SU-DHL-6 (cell line): ENCODE measurements at regions not wholly inside any gene's neighbourhood (a gene's known extent, or its start where the extent isn't known, plus 50 kb on each side); places are given as distances from the start of the nearest gene placed in this dataset.

ENCODE experiments used
- H2AFZ ChIP-seq: fragments of 200-600 bp; sonication (generic); 2 replicates; pipeline ENCODE4 v1.6.1; 2014; ENCODE audit warnings: low read depth, mild to moderate bottlenecking, moderate library complexity, mixed read lengths, antibody characterized with exemption, low read length; ENCODE audit not compliant: severe bottlenecking
- H3F3A ChIP-seq: fragments of 200-600 bp; shearing (Covaris generic); 2 replicates; pipeline ENCODE4 v1.6.0; 2016; ENCODE audit warnings: antibody characterized with exemption, mild to moderate bottlenecking; ENCODE audit not compliant: insufficient read depth
- H3K27ac ChIP-seq: fragments of 200-600 bp; sonication (generic); 2 replicates; pipeline ENCODE4 v1.5.1; 2016; ENCODE audit warnings: low read depth, mild to moderate bottlenecking, low read length, moderate library complexity, mixed read lengths
- H3K27me3 ChIP-seq: fragments of 200-600 bp; sonication (generic), shearing (Covaris generic); 2 replicates; pipeline ENCODE4 v1.6.0; 2014; ENCODE audit warnings: mild to moderate bottlenecking, low read length
- H3K36me3 ChIP-seq: fragments of 200-600 bp; sonication (generic); 2 replicates; pipeline ENCODE4 v1.6.1; 2014; ENCODE audit warnings: mild to moderate bottlenecking, low read length, mixed read lengths
- H3K4me2 ChIP-seq: fragments of 300-600, 200-600 bp; shearing (Covaris generic), sonication (generic); 2 replicates; pipeline ENCODE4 v1.6.0; 2014; ENCODE audit warnings: low read length, low read depth, mild to moderate bottlenecking; ENCODE audit not compliant: poor library complexity, severe bottlenecking
- H3K4me3 ChIP-seq: fragments of 200-600 bp; sonication (generic); 2 replicates; pipeline ENCODE4 v1.5.1; 2014; ENCODE audit warnings: antibody characterized with exemption, low read length, mild to moderate bottlenecking, mixed read lengths; ENCODE audit not compliant: insufficient read depth, poor library complexity, severe bottlenecking
- H3K79me2 ChIP-seq: fragments of 200-600 bp; sonication (generic); 2 replicates; pipeline ENCODE4 v1.6.1; 2014; ENCODE audit warnings: mild to moderate bottlenecking, low read length, moderate library complexity; ENCODE audit not compliant: insufficient read depth
- H3K9ac ChIP-seq: fragments of 200-600 bp; sonication (generic); 2 replicates; pipeline ENCODE4 v1.7.0; 2014; ENCODE audit warnings: mild to moderate bottlenecking, low read length
- H3K9me2 ChIP-seq: fragments of 200-600 bp; sonication (generic); replicated peaks from 2 replicates; pipeline ENCODE4 v1.6.1; 2014; ENCODE audit warnings: low read length; ENCODE audit not compliant: insufficient read depth
- H3K9me3 ChIP-seq: fragments of 200-600 bp; sonication (generic); 2 replicates; pipeline ENCODE4 v1.6.1; 2014; ENCODE audit warnings: low read length, mixed read lengths; ENCODE audit not compliant: insufficient read depth
- H4K20me1 ChIP-seq: fragments of 200-600 bp; sonication (generic); 2 replicates; pipeline ENCODE4 v1.6.1; 2014; ENCODE audit warnings: low read depth, mild to moderate bottlenecking, antibody characterized with exemption, low read length, moderate library complexity, mixed read lengths
- CTCF ChIP-seq: fragments of 200-600 bp; sonication (generic); IDR thresholded peaks from one replicate; pipeline ENCODE4 v1.5.1; 2017; ENCODE audit warnings: antibody characterized with exemption, mild to moderate bottlenecking, low read length, moderate library complexity; ENCODE audit not compliant: insufficient read depth, poor library complexity, severe bottlenecking
- EZH2phosphoT487 ChIP-seq: fragments of 200-600 bp; sonication (generic), shearing (Covaris generic); conservative IDR thresholded peaks from 2 replicates; pipeline ENCODE4 v1.6.1; 2018; ENCODE audit warnings: mild to moderate bottlenecking, antibody characterized with exemption, low read length, moderate library complexity, mixed read lengths

- Histone ChIP-seq H3K79me2 (no peaks in the 10 kb centered on the region), H3K4me3 (no peak overlapping the region), H3K9ac (no peak overlapping the region), H3K36me3 (no peaks in the 10 kb centered on the region), H3K27ac (no peak overlapping the region), H4K20me1 (no peaks in the 10 kb centered on the region), H3K9me2 (no peaks in the 10 kb centered on the region), H3K27me3 (no peaks in the 10 kb centered on the region), H3F3A (no peaks in the 10 kb centered on the region), H3K9me3 (no peaks in the 10 kb centered on the region), H2AFZ (no peak overlapping the region), H3K4me2 (no peak overlapping the region)
- TF ChIP-seq CTCF (no peak), EZH2phosphoT487 (no peak)
Measured at GRCh38 chr12:131261906-131262305, 308.2 kb downstream of the ADGRD1 start.

- H3K4me3 ChIP-seq = no peak overlapping the region
- no peaks in the 10 kb centered on the region for H3K9me3 ChIP-seq
- no peak overlapping the region for H3K9ac ChIP-seq
- no peak overlapping the region for H3K27ac ChIP-seq
- H3K79me2 ChIP-seq = no peaks in the 10 kb centered on the region
- no peak overlapping the region for H2AFZ ChIP-seq
- no peaks in the 10 kb centered on the region for H3F3A ChIP-seq
- no peaks in the 10 kb centered on the region for H3K9me2 ChIP-seq
- H3K36me3 ChIP-seq = no peaks in the 10 kb centered on the region
- no peak for TF ChIP-seq EZH2phosphoT487
- no peak for TF ChIP-seq CTCF
- H4K20me1 ChIP-seq = no peaks in the 10 kb centered on the region
- H3K27me3 ChIP-seq = no peaks in the 10 kb centered on the region
- no peak overlapping the region for H3K4me2 ChIP-seq
Measured at GRCh38 chr12:131263626-131264025, 309.9 kb downstream of the ADGRD1 start.

- no peaks in the 10 kb centered on the region for H3F3A ChIP-seq
- no peak overlapping the region for H3K9ac ChIP-seq
- no peak for TF ChIP-seq CTCF
- no peak for TF ChIP-seq EZH2phosphoT487
- no peaks in the 10 kb centered on the region for H3K9me2 ChIP-seq
- no peaks in the 10 kb centered on the region for H4K20me1 ChIP-seq
- no peak overlapping the region for H3K27ac ChIP-seq
- no peak overlapping the region for H3K4me3 ChIP-seq
- H2AFZ ChIP-seq = no peak overlapping the region
- H3K36me3 ChIP-seq = no peaks in the 10 kb centered on the region
- H3K4me2 ChIP-seq = no peak overlapping the region
- no peaks in the 10 kb centered on the region for H3K9me3 ChIP-seq
- no peaks in the 10 kb centered on the region for H3K27me3 ChIP-seq
- H3K79me2 ChIP-seq = no peaks in the 10 kb centered on the region
Measured at GRCh38 chr12:131264635-131265034, 310.9 kb downstream of the ADGRD1 start.
